ENCODE measurements at regions not wholly inside any gene's neighbourhood (a gene's known extent, or its start where the extent isn't known, plus 50 kb on each side); places are given as distances from the start of the nearest gene placed in this dataset.

- TF ChIP-seq, protein P1, sequence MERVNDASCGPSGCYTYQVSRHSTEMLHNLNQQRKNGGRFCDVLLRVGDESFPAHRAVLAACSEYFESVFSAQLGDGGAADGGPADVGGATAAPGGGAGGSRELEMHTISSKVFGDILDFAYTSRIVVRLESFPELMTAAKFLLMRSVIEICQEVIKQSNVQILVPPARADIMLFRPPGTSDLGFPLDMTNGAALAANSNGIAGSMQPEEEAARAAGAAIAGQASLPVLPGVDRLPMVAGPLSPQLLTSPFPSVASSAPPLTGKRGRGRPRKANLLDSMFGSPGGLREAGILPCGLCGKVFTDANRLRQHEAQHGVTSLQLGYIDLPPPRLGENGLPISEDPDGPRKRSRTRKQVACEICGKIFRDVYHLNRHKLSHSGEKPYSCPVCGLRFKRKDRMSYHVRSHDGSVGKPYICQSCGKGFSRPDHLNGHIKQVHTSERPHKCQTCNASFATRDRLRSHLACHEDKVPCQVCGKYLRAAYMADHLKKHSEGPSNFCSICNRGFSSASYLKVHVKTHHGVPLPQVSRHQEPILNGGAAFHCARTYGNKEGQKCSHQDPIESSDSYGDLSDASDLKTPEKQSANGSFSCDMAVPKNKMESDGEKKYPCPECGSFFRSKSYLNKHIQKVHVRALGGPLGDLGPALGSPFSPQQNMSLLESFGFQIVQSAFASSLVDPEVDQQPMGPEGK (CRISPR knock-in tag; IDR thresholded peaks at IDR 0.05; ENCODE audit: borderline replicate concordance) = no peak
- TF ChIP-seq ZNF565 (CRISPR knock-in tag; conservative IDR thresholded peaks at IDR 0.05; ENCODE audit: low read depth) = no peak
- TF ChIP-seq POU6F1 (CRISPR knock-in tag; IDR thresholded peaks at IDR 0.05; ENCODE audit: borderline replicate concordance, low read depth) = no peak
- no peak for TF ChIP-seq ZNF8 (CRISPR knock-in tag; IDR thresholded peaks at IDR 0.05)
- TF ChIP-seq, protein P2, sequence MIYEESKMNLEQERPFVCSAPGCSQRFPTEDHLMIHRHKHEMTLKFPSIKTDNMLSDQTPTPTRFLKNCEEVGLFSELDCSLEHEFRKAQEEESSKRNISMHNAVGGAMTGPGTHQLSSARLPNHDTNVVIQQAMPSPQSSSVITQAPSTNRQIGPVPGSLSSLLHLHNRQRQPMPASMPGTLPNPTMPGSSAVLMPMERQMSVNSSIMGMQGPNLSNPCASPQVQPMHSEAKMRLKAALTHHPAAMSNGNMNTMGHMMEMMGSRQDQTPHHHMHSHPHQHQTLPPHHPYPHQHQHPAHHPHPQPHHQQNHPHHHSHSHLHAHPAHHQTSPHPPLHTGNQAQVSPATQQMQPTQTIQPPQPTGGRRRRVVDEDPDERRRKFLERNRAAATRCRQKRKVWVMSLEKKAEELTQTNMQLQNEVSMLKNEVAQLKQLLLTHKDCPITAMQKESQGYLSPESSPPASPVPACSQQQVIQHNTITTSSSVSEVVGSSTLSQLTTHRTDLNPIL (CRISPR knock-in tag; IDR thresholded peaks at IDR 0.05; ENCODE audit: low read depth) = no peak
- TF ChIP-seq ARNTL (CRISPR knock-in tag; IDR thresholded peaks at IDR 0.05; ENCODE audit: borderline replicate concordance, low read depth) = no peak
- TF ChIP-seq ZNF70 (CRISPR knock-in tag; IDR thresholded peaks at IDR 0.05) = no peak
- TF ChIP-seq CSRNP3 (CRISPR knock-in tag; IDR thresholded peaks at IDR 0.05) = no peak
Observed at GRCh38 chr11:134761386-134761785, 349.3 kb upstream of the B3GAT1 start.
